Upper lobe of left lung (tissue), 4 donors: ENCODE measurements at regions not wholly inside any gene's neighbourhood (a gene's known extent, or its start where the extent isn't known, plus 50 kb on each side); places are given as distances from the start of the nearest gene placed in this dataset.

Source experiments
- CTCF ChIP-seq, 6 experiments: fragments of 450-650 bp in 4 of 6; fragments of 200-600 bp in 2 of 6; sonication (generic) in 2 of 6; IDR thresholded peaks; one replicate each; pipeline ENCODE4 v1.5.1; 2016 to 2019; ENCODE audit warnings: antibody characterized with exemption in 6 of 6
- EP300 ChIP-seq, 4 donors: sonication (generic); formaldehyde crosslinking; IDR thresholded peaks; one replicate each; pipeline ENCODE4 v1.5.1; 2017; ENCODE audit warnings: antibody characterized with exemption in 4 of 4, control low read depth in 2 of 4

GRCh38 chr6:21893793-21894192 lies 300.2 kb downstream of the SOX4 start:
- no peak for TF ChIP-seq CTCF (IDR thresholded peaks at IDR 0.05)
- TF ChIP-seq EP300 (IDR thresholded peaks at IDR 0.05), result no peak
